ENCODE measurements at regions not wholly inside any gene's neighbourhood (a gene's known extent, or its start where the extent isn't known, plus 50 kb on each side); places are given as distances from the start of the nearest gene placed in this dataset.
"Not testable (repeated sequence)": the region's sequence is repeated elsewhere in the genome, so short reads cannot be mapped to it uniquely, and the experiment has no call there.

DNA sequence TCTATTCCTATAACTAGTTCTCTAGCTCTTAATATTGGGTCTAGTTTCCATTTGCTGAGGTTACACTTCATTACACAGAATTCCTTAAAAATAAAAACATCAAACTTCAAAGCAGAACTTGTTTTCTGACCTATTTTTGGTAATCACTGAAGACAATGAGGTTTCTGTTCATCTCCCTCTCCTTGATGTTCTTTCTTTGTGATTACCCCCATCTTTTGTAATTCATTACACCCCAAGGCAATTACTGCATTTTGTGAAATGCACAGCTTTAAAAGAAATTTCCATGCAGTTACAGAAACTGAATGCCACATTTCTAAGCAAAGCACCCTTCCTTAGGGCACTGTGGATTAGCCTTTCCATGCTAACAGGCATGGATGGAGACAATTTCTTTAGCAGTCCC is 363.2 kb upstream of the RND3 start:
- DNase-seq (ENCODE audit: low spot score): no peak

DNA sequence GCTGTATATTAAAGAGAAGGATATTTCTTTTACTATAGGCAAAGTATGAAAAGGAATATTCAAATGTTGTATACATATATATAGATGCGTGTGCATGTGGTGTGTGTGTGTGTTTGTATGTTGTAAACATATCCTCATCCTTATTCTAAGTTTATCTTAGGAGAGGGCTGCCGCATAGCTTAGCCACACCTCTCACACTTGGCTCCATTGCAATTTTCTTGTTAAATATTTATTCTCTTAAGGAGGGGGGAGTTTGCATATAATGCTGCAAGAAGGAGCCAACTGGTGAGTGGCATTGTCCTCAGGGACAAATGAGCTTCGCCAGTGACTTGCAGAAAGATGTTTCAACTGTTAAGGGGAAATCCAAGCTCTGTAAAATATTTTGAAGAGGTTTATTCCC is 360.1 kb upstream of the RND3 start:
- no peak for DNase-seq (ENCODE audit: low spot score)

DNA sequence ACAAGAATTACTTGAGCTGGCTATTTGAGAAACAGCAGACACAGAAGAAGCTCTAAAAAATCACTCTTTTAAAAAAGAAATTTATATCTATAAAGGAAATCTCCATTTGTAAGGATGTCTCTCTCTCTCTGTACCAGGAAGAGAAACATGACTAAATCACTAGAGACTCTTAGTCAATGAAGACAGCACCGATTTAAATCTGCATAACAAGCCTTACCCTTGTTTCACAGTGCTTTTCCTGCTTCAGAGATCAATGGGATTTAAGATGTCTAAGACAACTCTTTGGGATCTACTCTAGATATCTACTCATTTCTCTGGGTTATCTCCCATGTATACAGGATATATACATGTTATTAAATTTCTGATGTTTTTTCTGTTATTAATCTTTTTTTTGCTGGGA is 359.2 kb upstream of the RND3 start:
- no peak for DNase-seq (ENCODE audit: low spot score)

GRCh38 chr2:150832686-150833085 is 345.2 kb upstream of the RND3 start:
- no peak for DNase-seq (ENCODE audit: low spot score)

GRCh38 chr2:150824118-150824517 is 336.7 kb upstream of the RND3 start:
- DNase-seq (ENCODE audit: low spot score): no peak

GRCh38 chr2:150817422-150817821 is 330.0 kb upstream of the RND3 start:
- no peak for DNase-seq (ENCODE audit: low spot score)

DNA sequence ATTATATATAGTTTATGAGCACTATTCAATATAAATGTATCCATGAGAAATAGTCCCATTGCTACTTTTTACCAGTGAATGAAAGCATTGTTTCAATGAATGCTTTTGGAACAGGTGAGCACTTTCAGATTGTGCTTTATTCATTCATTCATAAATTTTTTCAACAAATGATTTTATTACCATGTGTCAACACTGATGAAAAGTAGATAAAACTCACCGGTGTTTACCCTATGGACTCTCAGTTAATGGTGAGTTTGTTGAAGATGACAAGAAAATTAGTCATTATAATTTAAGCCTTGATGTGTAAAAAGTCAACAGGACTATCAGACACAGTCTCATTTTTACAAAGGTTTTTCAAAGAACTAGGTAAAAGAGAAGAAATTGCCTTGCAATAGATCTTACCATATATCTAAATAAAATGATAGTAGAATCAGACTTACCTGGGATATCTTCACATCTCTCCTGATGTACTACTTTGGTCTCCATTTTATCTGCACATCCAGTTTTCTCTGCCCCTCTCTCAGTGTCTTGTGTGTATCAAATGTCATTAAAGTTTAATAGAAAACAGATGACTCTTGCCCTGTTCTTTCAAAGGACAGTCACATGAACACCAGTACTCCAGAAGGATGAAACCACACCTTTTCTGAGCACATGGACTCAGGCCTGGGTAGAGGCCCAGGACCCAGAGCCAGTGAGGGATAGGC is 325.3 kb upstream of the RND3 start:
- DNase-seq (ENCODE audit: low spot score): no peak

DNA sequence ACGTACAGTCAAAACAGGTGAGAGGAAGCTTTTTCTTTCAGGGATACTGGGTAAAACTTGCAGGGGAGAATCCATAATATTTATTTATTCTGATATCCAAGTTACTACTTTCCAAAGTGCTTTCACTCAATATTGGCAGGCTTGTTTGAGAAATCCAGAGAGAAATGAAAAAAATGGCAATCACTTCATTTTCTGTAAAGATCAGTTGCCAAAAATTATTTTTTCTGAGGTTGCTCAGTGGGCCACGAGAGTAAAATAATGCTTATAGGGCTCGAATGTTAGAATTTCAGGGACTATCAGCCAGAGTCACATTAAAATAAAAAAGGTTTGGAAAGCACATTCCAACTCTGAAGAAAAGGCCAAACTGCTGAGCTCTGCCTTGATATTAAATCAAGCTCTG is 324.6 kb upstream of the RND3 start:
- no peak for DNase-seq (ENCODE audit: low spot score)

GRCh38 chr2:150811259-150811855 is 323.9 kb upstream of the RND3 start:
- DNase-seq (ENCODE audit: low spot score): no peak

DNA sequence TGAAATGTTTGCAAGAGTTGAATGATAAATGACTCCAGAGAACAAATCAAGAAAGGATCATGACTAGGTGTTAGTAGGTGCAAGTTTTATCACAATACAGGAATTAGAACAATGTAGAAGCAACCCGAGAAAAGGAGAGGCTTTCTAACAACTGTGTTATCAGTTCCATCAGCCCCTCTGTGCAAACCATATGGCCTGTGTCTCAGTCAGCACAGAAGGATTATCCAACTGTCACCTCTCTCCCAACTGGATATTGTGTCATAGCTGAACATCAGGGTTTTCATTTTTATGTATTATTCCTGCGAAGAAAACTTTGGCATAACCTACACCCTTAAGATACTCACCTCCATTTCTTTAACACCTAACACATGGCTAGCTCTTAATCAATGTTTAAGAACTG is 321.6 kb upstream of the RND3 start:
- no peak for DNase-seq (ENCODE audit: low spot score)

DNA sequence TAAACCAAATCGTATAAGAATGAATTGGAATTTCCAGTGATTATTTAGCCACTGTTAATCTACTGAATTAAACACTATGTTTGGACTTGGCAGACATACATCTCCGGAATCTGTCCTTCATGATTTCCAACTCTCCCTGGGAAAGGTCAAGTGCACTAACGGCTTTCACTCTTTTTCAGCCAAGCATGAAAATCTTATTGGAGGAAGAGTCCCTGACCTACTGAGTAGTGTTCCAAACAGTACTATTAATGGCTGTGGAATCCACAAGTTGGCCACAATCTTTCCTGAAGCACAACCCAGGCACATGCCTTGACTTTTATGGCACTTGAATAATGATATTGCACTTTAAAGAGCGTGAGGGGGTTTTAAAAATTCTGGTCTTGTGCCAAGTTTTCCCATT is 318.9 kb upstream of the RND3 start:
- DNase-seq (ENCODE audit: low spot score): no peak

GRCh38 chr2:150803689-150804398 is 316.4 kb upstream of the RND3 start:
- no peak for DNase-seq (ENCODE audit: low spot score)

DNA sequence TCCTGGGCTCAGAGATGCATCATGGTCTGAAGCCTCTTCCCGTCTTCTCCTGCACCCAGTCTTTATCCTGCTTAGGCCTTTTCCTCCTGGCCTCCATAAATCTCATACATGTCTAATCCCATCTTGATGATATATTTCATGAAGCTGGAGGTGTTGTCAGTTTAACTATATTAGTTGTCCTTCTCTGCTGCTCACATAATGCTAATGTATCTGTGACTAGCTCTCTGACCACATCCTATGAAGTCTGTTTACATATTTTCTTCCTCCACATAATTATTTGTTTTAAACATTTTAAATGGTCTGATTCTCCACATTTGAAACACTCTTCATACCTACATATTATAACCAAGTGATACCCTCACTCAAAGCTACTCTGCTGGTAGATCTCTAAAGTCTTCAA is 315.2 kb upstream of the RND3 start:
- no peak for DNase-seq (ENCODE audit: low spot score)

- DNase-seq (ENCODE audit: low spot score): not testable (repeated sequence)
These were observed 308.8 kb upstream of the RND3 start for GRCh38 chr2:150796236-150796635.

- DNase-seq (ENCODE audit: low spot score): no peak
These were observed 305.4 kb upstream of the RND3 start for GRCh38 chr2:150792780-150793300.

- no peak for DNase-seq (ENCODE audit: low spot score)
These were observed 304.1 kb upstream of the RND3 start for GRCh38 chr2:150791567-150791966.

GRCh38 chr2:150789376-150789905 is 302.0 kb upstream of the RND3 start:
- DNase-seq (ENCODE audit: low spot score): no peak

DNA sequence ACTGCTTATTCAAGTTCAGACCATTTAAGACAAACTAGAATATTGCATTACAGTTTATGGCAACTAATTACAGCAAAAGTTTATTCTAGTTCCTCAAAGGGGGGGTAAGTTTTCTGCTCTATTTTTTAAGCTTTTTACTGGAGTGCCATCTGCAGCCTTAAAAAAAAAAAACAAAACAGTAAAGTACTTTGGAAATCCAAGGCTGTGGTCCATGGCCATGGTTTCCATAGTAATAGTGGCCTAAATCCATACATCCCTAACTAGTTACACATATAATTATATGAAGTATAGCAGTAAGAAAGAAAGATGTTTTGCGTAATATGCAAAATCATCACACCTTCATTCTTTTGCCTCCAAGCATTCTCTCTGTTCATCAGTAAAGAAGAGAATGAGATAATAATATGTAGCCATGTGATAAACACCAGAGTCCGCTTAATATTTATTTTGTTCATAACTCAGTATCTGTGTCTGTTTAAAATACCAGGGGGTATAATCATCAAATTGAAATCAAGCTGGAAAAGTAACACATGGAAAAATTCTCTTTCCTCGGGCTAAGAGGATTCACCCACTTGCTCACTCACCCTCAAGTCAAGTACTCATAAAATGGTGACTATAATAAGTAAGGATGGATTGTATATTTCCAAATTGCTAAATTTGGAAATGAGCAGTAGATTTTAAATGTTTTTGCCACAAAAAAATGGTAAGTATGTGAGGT is 301.1 kb upstream of the RND3 start:
- DNase-seq (ENCODE audit: low spot score): no peak

DNA sequence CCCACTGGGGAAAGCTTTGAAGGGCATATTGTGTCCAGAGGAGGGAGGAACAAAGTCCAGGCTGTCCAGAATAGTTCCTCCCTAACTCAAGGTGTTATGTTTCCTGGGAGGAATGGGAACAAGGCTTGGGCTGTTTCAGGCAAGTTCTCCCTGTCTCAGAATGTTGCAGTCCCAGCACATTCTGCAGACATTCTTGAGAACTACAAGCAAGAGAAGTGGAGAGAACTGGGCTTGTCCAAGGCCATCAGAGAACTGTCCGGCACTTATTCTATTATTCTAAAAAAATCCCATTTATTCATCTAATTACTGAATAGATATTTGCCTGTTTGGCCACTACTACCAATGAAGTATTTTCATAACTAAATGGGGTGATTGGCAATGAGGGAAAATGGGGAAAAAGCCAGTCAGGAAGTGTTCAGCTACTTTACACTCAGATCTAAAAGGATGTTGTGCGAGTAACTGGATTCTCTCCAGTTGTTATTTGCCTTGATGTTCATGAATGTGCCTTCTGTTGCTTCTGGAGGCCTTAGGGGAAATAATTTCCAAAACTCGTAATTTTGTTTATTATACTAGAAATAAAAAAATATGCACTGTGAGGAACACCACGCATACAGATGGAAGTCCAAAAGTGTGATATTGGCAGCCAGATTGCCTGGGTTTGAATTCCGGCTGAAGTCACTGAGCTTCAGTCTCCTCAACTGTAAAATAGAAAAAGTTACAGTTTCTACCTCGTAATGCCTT is 300.1 kb upstream of the RND3 start:
- DNase-seq (ENCODE audit: low spot score): no peak

DNA sequence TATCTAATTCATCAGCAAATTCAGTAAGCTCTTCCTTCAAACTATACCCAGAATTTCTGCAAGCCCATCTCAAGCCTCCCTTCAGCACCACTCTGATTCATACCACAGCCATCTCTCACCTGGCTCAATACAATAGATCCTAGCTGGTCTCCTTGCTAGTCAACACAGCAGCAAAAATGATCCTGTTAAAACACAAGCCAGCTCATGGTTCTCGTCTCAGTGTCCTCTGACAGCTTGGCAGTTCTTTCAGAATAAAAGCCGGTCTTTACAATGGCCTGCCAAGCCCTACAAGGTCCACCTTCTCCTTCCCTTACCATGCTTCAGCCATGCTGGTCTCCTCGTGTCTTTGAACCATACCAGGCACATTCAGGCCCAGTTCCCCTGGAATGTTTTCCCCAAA is 296.9 kb upstream of the RND3 start:
- no peak for DNase-seq (ENCODE audit: low spot score)

GRCh38 chr2:150783896-150784295 is 296.4 kb upstream of the RND3 start:
- DNase-seq (ENCODE audit: low spot score): no peak

- no peak for DNase-seq (ENCODE audit: low spot score)
These were observed 295.5 kb upstream of the RND3 start for GRCh38 chr2:150783015-150783414.

All from putamen (tissue), 1 donor.